BLaER1 treated with 17β-estradiol and CSF1 and Interleukin-3, amounts not matched to agents 10 nM and 100 nM (cell line): ENCODE measurements at regions not wholly inside any gene's neighbourhood (a gene's known extent, or its start where the extent isn't known, plus 50 kb on each side); places are given as distances from the start of the nearest gene placed in this dataset.

Experiments
- H3K27ac ChIP-seq, 11 experiments: shearing (Covaris generic); formaldehyde crosslinking; 2 replicates each; pipeline ENCODE4 v1.8.1; 2022
- H3K27me3 ChIP-seq, 11 experiments: shearing (Covaris generic); formaldehyde crosslinking; 2 replicates each; pipeline ENCODE4 v1.8.1; 2022
- H3K36me3 ChIP-seq, 11 experiments: shearing (Covaris generic); formaldehyde crosslinking; 2 replicates each; pipeline ENCODE4 v1.8.1; 2022
- H3K4me1 ChIP-seq, 10 experiments: shearing (Covaris generic); formaldehyde crosslinking; 2 replicates each; pipeline ENCODE4 v1.8.1; 2022
- H3K4me2 ChIP-seq, 11 experiments: shearing (Covaris generic); formaldehyde crosslinking; 2 replicates each; pipeline ENCODE4 v1.8.1; 2022
- H3K4me3 ChIP-seq, 10 experiments: shearing (Covaris generic); formaldehyde crosslinking; 2 replicates each; pipeline ENCODE4 v1.8.1; 2022
- H3K9ac ChIP-seq, 11 experiments: shearing (Covaris generic); formaldehyde crosslinking; 2 replicates each; pipeline ENCODE4 v1.8.1; 2022
- H3K9me3 ChIP-seq, 11 experiments: shearing (Covaris generic); formaldehyde crosslinking; replicated peaks in 1 of 11; 2 replicates each; pipeline ENCODE4 v1.8.1; 2022
- H4K20me1 ChIP-seq, 11 experiments: shearing (Covaris generic); formaldehyde crosslinking; 2 replicates each; pipeline ENCODE4 v1.8.1; 2022
- Cebpa-rat ChIP-seq, 11 experiments: shearing (Covaris generic); IDR thresholded peaks; 2 replicates each; pipeline ENCODE4 v1.8.1; 2022

DNA sequence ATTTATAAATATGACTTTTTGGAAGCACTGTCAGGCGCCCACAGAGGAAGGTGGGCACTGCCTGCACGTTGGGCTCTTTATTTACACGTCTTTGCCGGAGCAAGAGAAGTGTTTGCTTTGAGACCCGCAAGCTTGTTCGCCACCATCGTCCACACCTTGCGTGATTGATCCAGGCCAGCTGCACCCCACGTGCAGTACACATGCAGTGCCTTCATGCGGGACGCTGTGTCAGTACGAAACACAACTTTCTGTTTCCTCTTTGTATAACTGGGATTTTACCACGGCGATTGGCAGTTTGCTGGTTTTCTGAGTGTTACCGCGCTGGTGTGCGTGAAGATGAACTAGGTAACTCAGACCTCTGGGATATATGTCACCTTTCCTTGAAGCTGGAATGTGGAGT, 571.0 kb upstream of the SALL3 start:
- Histone ChIP-seq H3K27me3 (peaks cover 0 to 11% (median 5%) of the 10 kb centered on the region in 11 experiments; a peak in 8 of 22 replicates), H3K36me3 (no peaks in the 10 kb centered on the region), H4K20me1 (no peaks in the 10 kb centered on the region), H3K9me3 (no peaks in the 10 kb centered on the region), H3K4me3 (no peak overlapping the region), H3K9ac (no peak overlapping the region), H3K27ac (no peak overlapping the region), H3K4me1 (peaks cover 7 to 11% (median 9%) of the 10 kb centered on the region in 10 experiments; a peak in 17 of 20 replicates), H3K4me2 (no peak overlapping the region)
- TF ChIP-seq Cebpa-rat (IDR thresholded peaks at IDR 0.05): no peak

DNA sequence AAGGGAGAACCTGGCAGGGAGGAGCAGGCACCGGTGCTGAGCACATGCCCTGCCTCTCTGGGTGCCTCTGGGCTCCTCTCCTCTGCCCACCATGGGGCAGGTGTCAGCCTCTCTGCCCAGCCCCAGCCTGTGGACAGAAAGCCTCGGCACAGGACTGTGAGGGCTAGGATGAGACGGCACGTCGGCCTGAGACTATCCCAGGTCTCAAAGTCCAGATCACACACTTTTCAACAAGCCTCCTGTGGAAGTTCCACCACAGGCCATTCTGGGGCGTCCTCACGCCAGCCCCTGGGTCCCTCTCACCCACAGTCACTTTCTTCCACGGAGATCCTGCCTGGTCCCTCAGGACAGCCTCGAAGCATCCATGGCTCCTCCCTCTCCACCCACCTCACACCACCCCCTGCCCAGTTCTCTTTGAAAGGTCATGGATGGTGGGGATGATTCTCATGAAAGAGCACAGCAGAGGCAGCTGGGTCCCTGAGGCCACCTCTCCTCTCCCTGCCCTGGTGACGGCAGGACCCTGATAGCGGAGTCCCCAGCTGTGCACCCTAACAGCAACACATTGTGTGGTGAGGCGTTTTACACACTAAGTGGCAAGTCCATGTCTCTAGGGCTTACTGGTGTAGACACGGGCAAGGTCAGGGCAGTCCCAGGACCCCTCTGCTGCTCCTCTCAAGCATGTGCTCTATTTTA, 569.4 kb upstream of the SALL3 start:
- H3K4me1 ChIP-seq: peaks cover 7 to 11% (median 9%) of the 10 kb centered on the region in 10 experiments; a peak in 17 of 20 replicates
- peaks cover 0 to 11% (median 5%) of the 10 kb centered on the region in 11 experiments; a peak in 8 of 22 replicates for H3K27me3 ChIP-seq
- H3K4me3 ChIP-seq: no peak overlapping the region
- no peak overlapping the region for H3K9ac ChIP-seq
- no peak overlapping the region for H3K27ac ChIP-seq
- H3K4me2 ChIP-seq: no peak overlapping the region
- no peak for TF ChIP-seq Cebpa-rat (IDR thresholded peaks at IDR 0.05)
- H3K9me3 ChIP-seq: no peaks in the 10 kb centered on the region
- no peaks in the 10 kb centered on the region for H3K36me3 ChIP-seq
- H4K20me1 ChIP-seq: no peaks in the 10 kb centered on the region

DNA sequence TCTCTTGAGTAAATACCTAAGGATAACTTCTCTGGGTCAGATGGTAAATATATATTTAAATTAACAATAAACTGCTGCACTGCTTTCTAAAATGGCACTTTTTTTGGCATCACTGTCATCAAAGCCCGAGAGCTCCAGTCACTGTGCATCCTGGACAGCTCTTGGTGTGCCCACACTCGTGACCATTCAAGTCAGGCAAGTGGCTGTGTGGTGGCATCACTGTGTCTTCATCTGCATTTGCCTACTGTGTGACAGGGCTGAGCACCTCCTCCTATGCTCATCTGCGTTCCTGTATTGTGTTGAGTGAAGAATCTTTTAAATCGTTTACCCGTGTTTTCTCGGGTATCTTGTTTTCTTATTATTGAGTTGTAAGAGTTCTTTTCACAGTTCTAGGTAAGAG, 568.1 kb upstream of the SALL3 start:
- H3K9ac ChIP-seq: no peak overlapping the region
- H4K20me1 ChIP-seq: no peaks in the 10 kb centered on the region
- no peak overlapping the region for H3K27ac ChIP-seq
- H3K4me2 ChIP-seq: no peak overlapping the region
- no peak for TF ChIP-seq Cebpa-rat (IDR thresholded peaks at IDR 0.05)
- H3K4me1 ChIP-seq: peaks cover 7 to 11% (median 9%) of the 10 kb centered on the region in 10 experiments; a peak in 17 of 20 replicates
- no peak overlapping the region for H3K4me3 ChIP-seq
- H3K9me3 ChIP-seq: no peaks in the 10 kb centered on the region
- peaks cover 0 to 11% (median 5%) of the 10 kb centered on the region in 11 experiments; a peak in 8 of 22 replicates for H3K27me3 ChIP-seq
- no peaks in the 10 kb centered on the region for H3K36me3 ChIP-seq

DNA sequence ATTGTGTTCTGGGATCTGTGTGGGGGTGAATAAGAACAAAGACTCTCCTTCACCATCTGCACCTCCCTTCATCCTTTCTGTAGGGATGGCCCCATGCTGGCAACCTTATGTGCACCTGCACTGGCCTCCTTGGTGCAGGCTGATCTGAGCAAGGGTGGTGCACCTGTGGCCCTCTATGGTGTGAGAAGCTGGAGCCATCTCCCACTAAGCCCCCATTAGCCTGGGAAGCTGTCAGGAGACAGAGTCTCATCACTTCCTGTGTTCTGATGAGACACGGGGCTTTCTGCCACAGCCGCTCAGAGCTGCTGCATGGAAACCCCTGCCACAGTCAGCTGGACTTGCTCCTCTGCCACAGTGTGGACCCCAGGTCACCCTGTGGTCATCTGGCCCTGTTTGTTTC, 565.3 kb upstream of the SALL3 start:
- H3K9me3 ChIP-seq: no peaks in the 10 kb centered on the region
- H3K27me3 ChIP-seq: no peaks in the 10 kb centered on the region
- no peaks in the 10 kb centered on the region for H3K4me1 ChIP-seq
- H3K4me2 ChIP-seq: no peak overlapping the region
- no peak overlapping the region for H3K27ac ChIP-seq
- no peak overlapping the region for H3K4me3 ChIP-seq
- no peak overlapping the region for H3K9ac ChIP-seq
- TF ChIP-seq Cebpa-rat (IDR thresholded peaks at IDR 0.05): no peak
- no peaks in the 10 kb centered on the region for H3K36me3 ChIP-seq
- H4K20me1 ChIP-seq: no peaks in the 10 kb centered on the region

DNA sequence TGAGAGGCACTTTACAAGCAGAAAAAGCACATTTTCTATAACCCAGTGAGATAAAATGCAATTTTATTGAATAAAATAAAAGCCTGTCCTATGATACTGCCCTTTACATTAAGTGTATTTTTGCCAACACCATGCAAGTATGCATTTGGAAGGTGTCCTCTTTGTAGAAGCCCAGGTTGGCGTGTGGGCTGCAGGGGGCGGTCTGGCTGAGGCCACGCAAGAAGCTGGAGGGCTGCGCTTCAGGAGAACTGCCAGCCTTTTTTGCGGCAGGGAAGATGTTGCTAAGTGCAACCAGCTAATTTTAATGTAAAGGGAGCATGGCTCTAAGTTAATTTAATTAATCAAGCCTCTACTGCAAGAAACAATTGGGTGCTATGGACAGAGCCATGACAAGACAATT, 562.8 kb upstream of the SALL3 start:
- no peak overlapping the region for H3K27ac ChIP-seq
- H3K9ac ChIP-seq: no peak overlapping the region
- no peaks in the 10 kb centered on the region for H3K36me3 ChIP-seq
- H3K27me3 ChIP-seq: no peaks in the 10 kb centered on the region
- H4K20me1 ChIP-seq: 0 out of 22 replicates have a peak, but pooled peaks cover 0 to 5% (median 0%) of the 10 kb centered on the region in 11 experiments
- no peak for TF ChIP-seq Cebpa-rat (IDR thresholded peaks at IDR 0.05)
- no peak overlapping the region for H3K4me2 ChIP-seq
- no peaks in the 10 kb centered on the region for H3K4me1 ChIP-seq
- no peaks in the 10 kb centered on the region for H3K9me3 ChIP-seq
- no peak overlapping the region for H3K4me3 ChIP-seq

DNA sequence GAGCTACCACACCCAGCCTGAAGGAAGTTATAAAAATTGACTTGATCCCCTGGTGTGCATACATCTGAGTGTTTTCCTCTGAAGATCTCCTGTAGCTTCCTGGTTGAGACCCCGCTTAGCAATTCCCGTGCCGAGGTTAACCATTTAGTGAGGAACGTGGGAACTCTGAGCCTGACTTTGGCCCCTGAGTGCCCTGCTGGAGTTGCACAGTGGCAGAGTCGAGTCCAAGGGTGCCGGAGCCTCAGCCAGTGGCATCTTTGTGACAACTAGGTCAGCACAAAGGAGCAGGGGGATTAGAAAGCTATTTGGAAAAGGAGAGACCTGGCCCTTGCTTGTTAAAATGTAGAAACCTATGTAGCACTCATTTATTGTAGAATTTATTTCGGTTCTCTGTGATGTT, 561.2 kb upstream of the SALL3 start:
- no peak for TF ChIP-seq Cebpa-rat (IDR thresholded peaks at IDR 0.05)
- Histone ChIP-seq H3K9me3 (no peaks in the 10 kb centered on the region), H3K9ac (no peak overlapping the region), H3K4me2 (no peak overlapping the region), H3K27ac (no peak overlapping the region), H3K27me3 (no peaks in the 10 kb centered on the region), H3K4me1 (no peaks in the 10 kb centered on the region), H4K20me1 (0 out of 22 replicates have a peak, but pooled peaks cover 0 to 5% (median 0%) of the 10 kb centered on the region in 11 experiments), H3K36me3 (no peaks in the 10 kb centered on the region), H3K4me3 (no peak overlapping the region)

DNA sequence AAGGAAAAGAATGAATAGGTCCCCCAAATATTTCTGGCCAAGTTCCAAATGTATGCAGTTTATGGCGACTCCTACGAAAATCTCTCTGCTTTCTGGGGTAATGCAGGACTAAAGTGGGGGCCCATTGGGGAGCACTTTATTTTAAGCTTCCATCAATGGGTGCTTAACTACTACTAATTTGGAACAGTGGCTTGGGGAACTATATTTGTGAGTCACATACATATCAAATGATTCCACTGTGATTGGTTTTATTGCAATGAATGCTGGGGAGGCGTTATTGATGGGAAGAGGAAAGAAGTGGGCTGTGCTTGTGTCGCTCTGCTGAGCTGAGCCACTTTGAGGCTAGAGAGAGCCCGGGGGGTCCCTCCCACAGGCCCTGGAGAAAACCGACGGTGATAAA, 560.4 kb upstream of the SALL3 start:
- H4K20me1 ChIP-seq: 0 out of 22 replicates have a peak, but pooled peaks cover 0 to 5% (median 0%) of the 10 kb centered on the region in 11 experiments
- no peak overlapping the region for H3K4me2 ChIP-seq
- no peak overlapping the region for H3K9ac ChIP-seq
- H3K36me3 ChIP-seq: no peaks in the 10 kb centered on the region
- H3K9me3 ChIP-seq: no peaks in the 10 kb centered on the region
- no peak overlapping the region for H3K27ac ChIP-seq
- H3K4me3 ChIP-seq: no peak overlapping the region
- H3K4me1 ChIP-seq: no peaks in the 10 kb centered on the region
- no peaks in the 10 kb centered on the region for H3K27me3 ChIP-seq
- no peak for TF ChIP-seq Cebpa-rat (IDR thresholded peaks at IDR 0.05)

DNA sequence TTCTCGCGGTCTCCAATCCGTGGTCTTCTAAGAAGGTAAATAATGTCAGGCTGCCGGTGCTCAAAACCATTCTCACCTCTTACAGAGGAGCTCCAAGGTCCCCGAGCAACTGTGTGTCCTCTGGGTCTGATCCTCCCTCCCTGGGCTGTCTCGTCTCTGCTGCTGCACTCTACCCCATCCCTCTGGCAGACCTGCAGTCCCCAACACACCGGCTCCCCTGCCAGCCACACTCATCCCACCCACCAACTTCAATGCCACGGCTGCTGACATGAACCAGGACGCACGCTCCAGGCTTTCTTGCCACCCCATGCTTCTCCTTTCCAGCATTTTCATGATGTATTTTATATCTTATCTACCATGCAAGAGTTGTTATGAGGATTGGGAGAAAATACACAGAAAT, 559.5 kb upstream of the SALL3 start:
- TF ChIP-seq Cebpa-rat (IDR thresholded peaks at IDR 0.05): no peak
- Histone ChIP-seq H3K9ac (no peak overlapping the region), H3K27me3 (no peaks in the 10 kb centered on the region), H3K4me1 (no peaks in the 10 kb centered on the region), H3K4me3 (no peak overlapping the region), H3K4me2 (no peak overlapping the region), H3K36me3 (no peaks in the 10 kb centered on the region), H3K9me3 (no peaks in the 10 kb centered on the region), H3K27ac (no peak overlapping the region), H4K20me1 (0 out of 22 replicates have a peak, but pooled peaks cover 0 to 5% (median 0%) of the 10 kb centered on the region in 11 experiments)

DNA sequence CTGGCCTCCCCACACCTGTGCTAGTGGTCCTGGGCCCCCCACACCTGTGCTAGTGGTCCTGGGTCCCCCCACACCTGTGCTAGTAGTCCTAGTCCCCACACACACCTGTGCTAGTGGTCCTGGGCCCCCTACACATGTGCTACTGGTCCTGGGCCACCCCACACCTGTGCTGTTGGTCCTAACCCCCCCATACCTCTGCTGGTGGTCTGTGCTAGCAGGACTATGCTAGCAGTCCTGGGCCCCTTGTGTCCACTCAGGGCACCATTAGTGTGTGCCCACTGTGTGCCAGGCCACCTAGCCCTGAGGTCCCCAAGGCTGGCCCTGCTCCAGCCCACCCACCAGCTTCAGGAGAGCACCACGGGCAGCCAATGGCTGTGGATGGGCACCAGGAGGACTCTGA, 558.2 kb upstream of the SALL3 start:
- Histone ChIP-seq H3K4me1 (no peaks in the 10 kb centered on the region), H3K4me3 (no peak overlapping the region), H3K4me2 (no peak overlapping the region), H3K27ac (no peak overlapping the region), H3K27me3 (no peaks in the 10 kb centered on the region), H4K20me1 (0 out of 22 replicates have a peak, but pooled peaks cover 0 to 5% (median 0%) of the 10 kb centered on the region in 11 experiments), H3K9me3 (no peaks in the 10 kb centered on the region), H3K9ac (no peak overlapping the region), H3K36me3 (no peaks in the 10 kb centered on the region)
- TF ChIP-seq Cebpa-rat (IDR thresholded peaks at IDR 0.05): no peak

DNA sequence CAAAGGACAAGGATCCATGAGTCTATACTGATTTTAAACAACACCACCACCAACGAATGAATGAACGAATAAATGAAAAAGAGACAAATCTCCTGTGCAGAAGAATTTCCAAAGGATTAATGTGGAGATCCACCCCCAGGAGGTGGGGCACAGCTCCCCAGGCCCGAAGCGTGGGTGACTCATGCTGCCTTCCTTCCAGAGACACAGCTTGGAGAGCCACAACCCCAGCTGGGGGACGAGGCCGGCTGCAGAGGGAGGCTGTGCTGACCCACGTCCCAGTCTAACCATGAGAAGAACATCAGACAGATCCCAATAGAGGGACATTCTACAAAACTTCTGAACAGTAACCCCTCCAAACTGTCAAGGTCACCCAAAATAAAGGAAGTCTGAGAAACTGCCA, 557.3 kb upstream of the SALL3 start:
- Histone ChIP-seq H3K9ac (no peak overlapping the region), H3K27me3 (no peaks in the 10 kb centered on the region), H3K4me3 (no peak overlapping the region), H4K20me1 (0 out of 22 replicates have a peak, but pooled peaks cover 0 to 5% (median 0%) of the 10 kb centered on the region in 11 experiments), H3K4me1 (no peaks in the 10 kb centered on the region), H3K36me3 (no peaks in the 10 kb centered on the region), H3K9me3 (no peaks in the 10 kb centered on the region), H3K27ac (no peak overlapping the region), H3K4me2 (no peak overlapping the region)
- no peak for TF ChIP-seq Cebpa-rat (IDR thresholded peaks at IDR 0.05)
